Lung microvascular endothelial cell (primary cell): ENCODE measurements at regions not wholly inside any gene's neighbourhood (a gene's known extent, or its start where the extent isn't known, plus 50 kb on each side); places are given as distances from the start of the nearest gene placed in this dataset.

ENCODE experiments used
- DNase-seq, 2 donors: peaks; one replicate each; pipeline versions ENCODE4 v3.0.0 to v3.0.0-alpha.2; 2010; ENCODE audit warnings: low read depth in 2 of 2

DNA sequence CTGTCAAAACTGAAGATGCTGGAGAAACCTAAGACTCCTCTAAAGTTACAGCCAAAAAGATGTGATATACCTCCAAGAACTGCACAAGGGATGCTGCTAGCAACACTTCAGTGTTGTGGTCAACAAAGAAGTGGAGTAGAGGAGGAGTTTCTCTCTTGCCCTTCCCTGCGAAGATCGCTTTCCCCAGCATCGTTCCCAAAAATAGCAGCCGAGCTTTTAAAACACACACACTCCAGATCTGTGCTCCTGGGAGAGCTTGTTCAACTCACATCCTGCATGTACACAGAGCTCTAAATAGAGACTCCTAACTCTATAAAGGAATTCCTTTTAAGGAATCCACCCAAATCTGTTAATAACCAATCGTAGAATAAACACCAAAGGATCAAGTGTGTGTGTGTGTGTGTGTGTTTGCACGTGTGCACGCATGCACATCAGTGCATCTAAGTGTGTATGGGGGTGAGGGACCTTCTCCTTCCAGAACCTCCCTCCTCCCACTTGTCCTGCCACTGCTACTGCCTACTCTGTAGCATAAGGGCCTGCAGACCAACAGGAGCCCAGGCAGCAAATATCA, 58.5 kb downstream of the PSMG1 start:
- no peak for DNase-seq

DNA sequence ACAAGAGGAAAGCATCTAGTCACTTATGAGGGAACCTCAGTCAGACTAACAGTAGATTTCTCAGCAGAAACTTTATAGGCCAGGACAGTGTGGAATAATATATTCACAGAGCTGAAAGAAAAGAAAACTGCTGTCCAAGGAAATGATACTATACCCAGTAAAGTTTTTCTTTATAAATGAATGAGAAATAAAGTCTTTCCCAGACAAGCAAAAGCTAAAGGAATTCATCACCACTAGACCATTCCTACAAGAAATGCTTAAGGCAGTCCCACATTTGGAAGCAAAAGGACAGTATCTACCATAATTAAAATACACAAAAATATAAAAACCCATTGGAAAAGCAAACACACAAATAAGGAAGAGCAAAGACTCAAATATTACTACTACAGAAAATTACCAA, 59.9 kb downstream of the PSMG1 start:
- no peak for DNase-seq

DNA sequence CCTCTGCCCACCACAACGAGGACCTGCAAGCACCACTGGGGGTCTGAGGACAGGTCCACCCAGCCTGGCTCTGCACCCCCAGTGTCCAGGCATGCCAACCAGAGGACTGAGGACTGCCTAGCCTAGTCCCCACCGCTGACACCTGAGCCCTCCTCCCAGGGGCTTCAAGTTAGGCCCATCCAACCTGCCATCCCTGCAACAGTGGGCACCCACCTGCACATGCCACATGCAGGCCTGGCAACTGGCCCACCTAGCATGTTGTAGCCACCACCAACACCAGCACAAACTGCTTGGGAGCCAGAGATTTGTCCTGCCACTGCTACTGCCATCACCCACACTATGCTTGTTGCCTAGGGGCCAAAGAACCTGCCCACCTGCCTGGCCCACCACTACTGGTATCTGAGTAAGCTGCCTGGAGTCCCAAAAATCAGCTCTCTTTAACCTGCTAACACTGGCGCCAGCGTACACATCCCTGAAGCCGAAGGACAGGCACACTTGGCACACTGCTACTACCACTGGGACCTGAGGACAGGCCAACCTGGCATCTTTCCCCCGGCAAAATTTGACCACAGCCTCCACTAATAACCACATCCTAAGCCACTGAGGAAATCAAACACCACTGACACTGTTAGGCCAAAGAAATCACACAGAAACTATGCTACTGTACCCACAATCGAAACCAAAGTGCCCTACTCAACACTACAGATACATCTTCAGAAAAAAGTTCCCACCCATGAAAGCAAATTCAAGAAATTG, 61.5 kb downstream of the PSMG1 start:
- no peak for DNase-seq

DNA sequence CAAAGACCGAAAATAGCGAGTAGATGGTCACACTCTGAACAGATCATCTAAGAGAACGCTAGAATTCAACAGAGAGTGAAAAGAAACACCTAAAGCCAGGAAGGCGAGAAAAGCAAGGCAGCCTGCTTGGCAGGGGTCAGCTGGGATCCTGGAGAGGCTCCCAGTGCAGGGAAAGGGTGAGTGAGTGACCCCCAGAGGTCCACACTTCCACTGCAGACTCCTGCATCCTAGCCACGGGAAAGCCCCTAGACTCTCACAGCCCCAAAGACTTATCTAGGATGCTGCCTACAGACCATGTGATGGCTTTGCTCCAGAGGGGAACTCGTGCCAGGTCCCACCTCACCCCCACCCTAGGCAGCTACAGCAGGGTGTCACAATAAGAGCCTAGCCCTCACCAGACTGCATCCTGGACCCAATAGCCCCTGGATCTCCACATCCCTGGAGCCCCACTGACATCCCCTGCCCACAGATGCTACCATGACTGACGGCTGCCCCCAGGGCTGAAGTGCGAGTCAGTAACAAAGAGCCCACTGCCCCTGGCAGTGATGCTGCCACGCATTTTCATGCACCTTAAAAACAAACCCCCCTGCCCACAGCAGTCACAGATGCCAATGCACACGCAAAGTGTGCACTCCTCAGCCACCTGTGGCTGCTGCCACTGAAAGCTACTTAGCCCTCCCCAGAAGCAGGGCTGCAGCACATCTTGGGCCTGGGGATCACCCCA, 62.2 kb downstream of the PSMG1 start:
- no peak for DNase-seq

GRCh38 chr21:39119891-39120290, 63.4 kb downstream of the PSMG1 start:
- no peak for DNase-seq

DNA sequence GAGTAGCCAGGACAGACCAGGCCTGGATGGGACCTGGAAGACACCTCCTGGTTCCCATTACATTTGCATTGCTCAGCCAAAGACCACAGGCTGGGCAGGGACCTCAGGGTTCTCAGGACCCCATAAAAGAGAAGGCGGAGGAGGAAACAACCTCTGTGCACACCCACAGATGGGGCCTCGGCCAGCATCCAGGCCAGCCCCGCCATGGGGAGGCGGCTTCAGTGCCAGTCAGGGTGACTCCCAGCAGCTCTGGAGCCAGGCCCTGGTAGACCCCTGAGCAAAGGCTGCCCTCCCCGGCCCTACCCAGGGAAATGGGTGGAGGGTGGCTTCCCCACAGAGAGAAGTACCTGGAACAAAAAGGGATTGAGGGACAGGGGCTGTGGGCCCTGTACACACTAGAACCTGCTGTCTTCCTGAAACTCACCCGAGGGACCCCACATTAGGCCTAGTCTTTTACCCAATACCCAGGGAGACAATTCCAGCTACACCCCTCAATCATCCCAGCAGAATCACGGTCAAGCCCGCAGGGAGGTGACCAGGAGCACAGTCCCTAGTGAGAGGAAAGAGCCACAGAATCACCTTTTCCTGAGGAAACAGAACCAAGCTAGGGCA, 64.5 kb downstream of the PSMG1 start:
- DNase-seq = no peak

DNA sequence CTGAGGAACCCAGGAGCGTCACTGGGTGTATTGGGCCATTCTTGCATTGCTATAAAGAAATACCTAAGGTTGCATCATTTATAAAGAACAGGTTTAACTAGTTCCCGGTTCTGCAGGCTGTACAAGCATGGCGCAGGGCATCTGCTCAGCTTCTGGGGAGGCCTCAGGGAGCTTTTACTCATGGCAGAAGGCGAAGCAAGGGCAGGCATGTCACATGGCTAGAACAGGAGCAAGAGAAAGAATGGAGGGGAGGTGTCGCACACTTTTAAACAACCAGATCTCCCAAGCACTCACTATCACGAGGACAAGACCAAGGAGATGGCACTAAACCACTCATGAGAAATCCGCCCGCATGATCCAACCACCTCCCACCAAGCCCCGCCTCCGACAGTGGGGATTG, 65.2 kb downstream of the PSMG1 start:
- DNase-seq = no peak

DNA sequence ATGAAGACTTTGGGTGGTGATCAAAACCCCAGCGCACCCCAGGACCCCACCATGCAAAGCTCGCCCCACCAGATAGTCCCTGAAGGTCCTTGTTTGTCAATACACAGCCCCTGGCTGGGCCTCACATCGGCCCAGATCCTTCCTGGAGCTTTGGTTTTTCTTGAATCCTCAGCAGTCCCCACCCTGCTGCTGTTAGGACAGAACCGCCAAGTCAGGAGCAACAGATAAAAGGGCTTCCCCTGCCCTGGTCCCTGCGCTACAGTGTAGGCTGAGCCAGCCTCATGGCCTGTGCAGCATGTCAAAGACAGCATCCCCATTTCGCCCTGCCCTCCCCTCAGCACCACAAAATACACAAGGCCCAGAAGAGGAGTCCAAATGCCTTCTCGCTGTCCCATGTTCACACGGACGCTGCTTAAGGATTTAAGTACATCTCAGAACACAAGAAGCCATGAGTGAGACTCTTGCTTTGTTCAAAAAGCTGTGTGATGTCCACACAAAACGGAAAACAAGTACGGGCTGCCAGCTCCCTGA, 65.7 kb downstream of the PSMG1 start:
- DNase-seq = no peak

- no peak for DNase-seq
Measured at GRCh38 chr21:39116761-39117439, 66.4 kb downstream of the PSMG1 start.

- no peak for DNase-seq
Measured at GRCh38 chr21:39115576-39116235, 67.5 kb downstream of the PSMG1 start.

- no peak for DNase-seq
Measured at GRCh38 chr21:39114871-39115575, 68.2 kb downstream of the PSMG1 start.

DNA sequence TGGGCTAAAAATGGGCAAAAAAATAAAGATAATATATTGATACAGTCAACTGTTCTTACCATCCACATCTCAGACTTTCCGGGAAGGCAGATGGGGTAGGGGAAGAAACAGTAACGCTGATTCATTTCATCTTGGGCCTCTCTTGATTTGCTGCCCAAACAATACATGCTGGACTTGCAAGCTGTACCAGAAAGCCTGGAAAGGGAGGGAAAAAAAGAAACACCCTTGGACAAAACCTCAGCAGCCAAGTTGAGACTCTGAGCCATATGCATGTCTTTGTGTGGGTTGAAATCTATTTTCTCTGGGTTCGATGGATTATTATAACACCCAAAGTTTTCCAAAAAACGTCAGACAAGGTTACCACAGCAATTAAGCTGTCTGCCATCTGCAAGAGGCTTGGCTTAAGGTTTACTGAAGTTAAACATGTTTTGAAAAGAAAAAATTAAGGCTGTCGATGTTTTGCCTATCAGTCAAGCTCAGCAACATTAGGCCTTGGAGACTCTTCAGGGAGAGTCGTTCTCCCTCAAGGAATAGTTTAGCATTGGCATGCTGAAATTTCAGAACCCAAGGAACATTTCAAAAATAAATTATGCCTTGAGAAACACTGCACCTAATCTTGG, 71.2 kb downstream of the PSMG1 start:
- DNase-seq = no peak

GRCh38 chr21:39110431-39110830, 72.8 kb downstream of the PSMG1 start:
- DNase-seq = no peak

- DNase-seq = no peak
Measured at GRCh38 chr21:39109596-39110210, 73.5 kb downstream of the PSMG1 start.

DNA sequence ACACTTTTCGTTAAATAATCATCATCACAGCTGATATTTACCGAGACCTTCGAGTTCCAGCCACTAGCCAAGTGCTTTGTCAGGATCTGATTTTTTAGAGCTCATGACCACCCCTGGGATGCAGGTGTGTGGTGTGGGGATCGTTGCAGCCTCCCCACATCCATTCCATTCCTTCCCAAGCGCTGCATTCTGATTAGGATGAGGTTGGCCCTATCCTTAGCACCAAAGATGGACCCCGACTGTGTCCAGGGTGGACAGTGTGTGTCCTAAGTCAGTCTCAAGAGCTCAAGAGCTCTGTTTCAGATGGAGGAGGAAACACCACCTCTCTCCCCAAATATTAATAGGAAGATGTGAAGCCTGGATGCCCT, 74.1 kb downstream of the PSMG1 start:
- DNase-seq = no peak

DNA sequence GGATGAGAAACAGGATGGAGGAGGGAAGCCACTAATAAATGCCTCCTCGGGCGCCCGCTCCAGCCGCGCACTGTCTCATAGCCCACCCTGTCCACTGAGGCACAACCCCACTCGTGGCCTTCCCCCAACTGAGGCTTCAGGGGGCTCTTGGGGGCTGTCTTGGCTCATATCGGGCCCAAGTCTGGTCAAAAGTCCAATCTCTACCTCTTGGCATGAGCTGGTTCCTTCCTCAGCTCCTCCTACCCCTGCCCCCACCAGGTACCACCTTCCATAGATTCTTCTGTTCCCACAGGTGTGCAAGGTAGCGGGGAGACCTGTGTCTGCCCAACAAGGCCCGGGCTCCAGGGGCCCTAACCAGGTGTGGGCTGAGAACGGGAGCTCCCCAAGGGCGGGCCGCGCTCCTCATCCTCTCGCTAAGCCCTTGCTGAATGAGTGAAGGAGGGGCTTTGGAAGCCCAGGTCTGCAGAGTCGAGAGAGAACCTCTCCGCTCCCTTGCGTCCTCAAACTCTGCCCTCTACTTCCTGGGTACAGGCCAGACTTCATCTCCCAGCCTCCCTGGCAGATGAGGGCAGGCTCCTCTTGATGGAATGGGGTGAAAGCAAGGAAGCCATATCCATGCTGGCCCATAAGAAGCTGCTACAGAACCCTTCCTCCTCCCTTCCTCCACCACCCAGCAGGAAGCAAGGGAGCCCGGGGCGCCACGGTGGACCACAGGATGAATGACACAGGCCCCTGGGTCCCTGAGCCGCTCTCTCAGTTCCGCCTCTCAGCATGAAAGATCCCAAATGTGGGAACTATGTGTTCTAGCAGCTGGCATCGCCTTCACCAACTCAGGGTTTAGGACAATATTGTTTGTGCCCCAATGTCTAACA, 74.7 kb downstream of the PSMG1 start:
- DNase-seq = no peak

GRCh38 chr21:39107739-39108138, 75.5 kb downstream of the PSMG1 start:
- no peak for DNase-seq

- no peak for DNase-seq
Measured at GRCh38 chr21:39106881-39107462, 76.3 kb downstream of the PSMG1 start.
